NCI-H128 (cell line): ENCODE measurements at regions not wholly inside any gene's neighbourhood (a gene's known extent, or its start where the extent isn't known, plus 50 kb on each side); places are given as distances from the start of the nearest gene placed in this dataset.

Experiments
- DNase-seq: peaks from one replicate; lab custom pipeline; 2025; ENCODE audit not compliant: unreplicated experiment; lab: John Stamatoyannopoulos, UW

- DNase-seq: no peak
Measured at GRCh38 chr4:180925805-180926204, 1317.4 kb upstream of the TENM3 start.

DNA sequence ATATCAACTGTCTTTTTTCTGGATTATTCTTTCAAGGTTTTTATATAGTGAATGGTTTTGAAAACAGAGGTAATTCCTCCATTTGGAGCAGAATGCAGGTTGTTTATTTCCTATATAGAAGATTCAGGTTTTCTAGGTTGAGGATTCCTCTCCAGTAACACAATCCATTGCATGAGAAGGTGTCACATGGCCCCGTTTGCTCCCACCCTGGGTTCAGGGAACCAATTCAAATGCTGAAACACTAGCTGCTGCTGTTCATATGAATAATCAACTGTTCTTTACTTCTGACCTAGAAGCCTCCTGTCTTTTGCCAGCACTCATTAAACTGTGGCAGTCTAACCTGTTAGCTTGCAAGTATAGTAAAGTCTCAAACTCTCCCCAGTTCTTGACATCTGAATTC, 1316.9 kb upstream of the TENM3 start:
- no peak for DNase-seq

GRCh38 chr4:180932370-180933001, 1310.7 kb upstream of the TENM3 start:
- DNase-seq: no peak

- DNase-seq: no peak
Measured at GRCh38 chr4:180937083-180937482, 1306.1 kb upstream of the TENM3 start.

GRCh38 chr4:180940680-180941079, 1302.5 kb upstream of the TENM3 start:
- no peak for DNase-seq

GRCh38 chr4:180942367-180942916, 1300.8 kb upstream of the TENM3 start:
- DNase-seq: no peak

DNA sequence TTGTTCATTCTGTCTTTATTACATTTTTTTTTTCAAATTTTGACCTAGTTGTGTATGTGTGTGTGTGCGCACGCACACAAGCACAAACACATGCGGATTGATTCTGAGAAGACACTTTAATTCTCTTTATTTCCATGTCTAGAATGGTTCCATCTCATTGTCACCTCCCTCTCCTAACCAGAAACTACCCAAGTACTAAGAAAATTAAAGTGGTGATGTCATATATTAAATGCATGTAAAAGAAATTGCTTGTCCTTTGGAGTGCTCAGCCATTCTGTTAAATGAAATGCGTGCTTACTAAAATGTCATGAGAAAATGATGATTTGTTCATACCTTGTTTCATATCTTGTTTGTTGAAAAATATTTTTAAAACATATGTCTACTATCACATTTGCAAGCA, 1297.0 kb upstream of the TENM3 start:
- no peak for DNase-seq

- DNase-seq: no peak
Measured at GRCh38 chr4:180947425-180947824, 1295.8 kb upstream of the TENM3 start.

DNA sequence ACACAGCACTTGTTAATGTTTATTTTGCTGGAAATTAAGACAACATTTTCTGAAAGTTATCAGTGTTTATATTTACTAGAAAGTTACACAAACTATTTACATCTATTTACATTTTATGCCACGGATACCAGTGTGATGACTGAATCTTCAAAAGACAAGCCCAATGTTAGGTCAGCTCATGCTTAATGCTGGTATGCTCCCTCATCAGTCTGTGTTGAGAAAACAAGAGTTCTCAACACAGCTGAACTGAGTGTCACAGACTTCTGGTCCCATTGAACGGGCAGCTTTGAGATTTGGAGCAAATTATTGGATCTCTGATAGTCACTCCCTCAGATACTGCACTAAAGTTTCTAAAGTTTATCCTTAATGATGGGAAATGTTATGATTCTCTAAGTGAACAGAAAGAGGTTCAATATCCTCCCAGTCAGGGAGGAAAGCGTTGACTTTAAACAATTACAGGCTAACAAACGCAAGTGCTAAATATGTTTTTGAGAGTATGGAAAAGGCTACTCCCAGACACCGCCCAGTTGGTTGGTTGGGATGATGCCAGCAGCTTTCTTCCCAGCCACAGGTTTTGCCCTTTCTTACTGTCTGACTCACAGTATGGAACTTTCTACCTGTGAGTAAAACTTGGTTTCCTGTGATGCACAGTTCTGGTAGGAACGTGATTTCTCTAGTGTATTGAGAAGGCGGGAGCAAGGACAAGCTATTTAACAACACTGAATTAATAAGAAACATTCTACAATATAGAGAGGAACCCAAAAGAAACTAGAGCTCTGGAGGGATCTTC, 1293.6 kb upstream of the TENM3 start:
- DNase-seq: no peak

- DNase-seq: no peak
Measured at GRCh38 chr4:180950377-180950776, 1292.8 kb upstream of the TENM3 start.

GRCh38 chr4:180951312-180951711, 1291.9 kb upstream of the TENM3 start:
- DNase-seq: no peak

DNA sequence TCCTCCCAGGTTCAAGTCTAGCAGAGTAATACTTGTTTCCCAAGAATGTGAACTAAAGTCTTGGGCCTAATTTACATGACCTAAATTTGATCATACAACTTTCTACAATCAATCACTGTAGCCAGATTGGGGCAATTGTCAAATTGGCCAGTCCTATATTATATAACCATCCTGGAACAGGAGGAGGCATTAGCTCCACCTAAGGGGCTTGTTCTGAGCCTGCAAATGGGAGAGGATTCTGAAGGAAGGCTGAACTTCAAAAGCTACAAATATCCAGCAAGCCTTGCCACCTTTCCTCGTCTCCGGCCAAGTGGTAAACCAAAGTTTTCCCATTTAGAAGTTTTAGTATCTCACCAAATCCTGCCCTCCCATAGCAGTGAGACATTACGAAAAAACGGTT, 1289.6 kb upstream of the TENM3 start:
- no peak for DNase-seq

- no peak for DNase-seq
Measured at GRCh38 chr4:180960743-180961401, 1282.3 kb upstream of the TENM3 start.

GRCh38 chr4:180962268-180962667, 1280.9 kb upstream of the TENM3 start:
- DNase-seq: no peak

DNA sequence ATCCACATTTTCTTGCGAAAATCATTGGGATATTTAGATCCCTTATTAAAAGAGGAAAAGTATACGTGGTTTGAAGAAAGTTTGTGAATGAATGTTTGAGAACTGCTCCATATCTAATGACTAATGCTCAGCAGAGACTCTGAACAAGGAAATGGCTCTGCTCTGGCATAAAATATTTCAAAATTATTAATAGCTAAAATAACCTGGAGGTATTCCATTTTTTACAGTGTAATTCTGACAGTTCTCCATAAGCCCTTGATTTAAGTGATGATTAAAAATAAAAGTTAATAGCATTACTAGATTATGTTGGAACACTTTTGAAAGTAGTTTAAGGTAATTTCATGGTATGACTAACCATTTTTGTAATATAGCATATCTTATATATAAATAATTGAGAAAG, 1276.9 kb upstream of the TENM3 start:
- DNase-seq: no peak

DNA sequence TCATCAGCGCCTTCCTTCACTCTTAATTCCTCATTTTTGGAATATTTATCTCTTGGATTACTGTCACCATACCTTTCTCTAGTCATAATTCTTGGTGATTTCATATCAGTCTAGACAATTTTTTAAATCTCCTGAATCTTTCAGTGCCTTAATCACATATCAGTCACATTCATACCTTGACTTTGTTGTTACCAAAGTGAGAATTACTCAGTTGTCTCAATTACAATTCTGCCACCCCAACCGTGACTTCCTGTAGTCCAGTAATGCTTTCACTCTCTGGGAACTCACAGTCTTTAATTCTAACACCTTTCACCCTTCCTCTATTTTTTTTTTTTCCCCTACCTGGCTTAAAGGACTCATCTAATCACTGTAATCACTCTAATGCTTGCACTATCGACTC, 1275.3 kb upstream of the TENM3 start:
- no peak for DNase-seq

DNA sequence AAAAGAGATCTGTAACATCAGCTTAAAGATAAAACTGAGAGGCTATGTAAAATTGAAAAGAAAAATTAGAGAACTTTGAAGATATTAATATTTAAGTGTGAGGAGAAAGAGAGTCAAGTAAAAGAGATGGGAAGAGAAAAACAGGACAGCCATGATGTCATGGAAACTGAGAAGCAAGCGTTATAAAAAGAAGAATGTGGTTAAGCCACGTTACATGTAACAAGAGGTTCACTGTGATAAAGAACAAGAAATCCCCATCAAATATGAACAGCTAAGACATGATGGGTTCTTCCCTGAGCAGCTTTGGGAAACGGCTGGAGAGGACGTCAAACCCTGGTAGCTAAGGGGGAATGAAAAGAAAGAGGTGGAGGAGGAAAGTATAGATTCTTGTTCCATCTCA, 1269.3 kb upstream of the TENM3 start:
- DNase-seq: no peak

- no peak for DNase-seq
Measured at GRCh38 chr4:180990931-180991330, 1252.3 kb upstream of the TENM3 start.

- DNase-seq: no peak
Measured at GRCh38 chr4:180993244-180993836, 1249.9 kb upstream of the TENM3 start.

DNA sequence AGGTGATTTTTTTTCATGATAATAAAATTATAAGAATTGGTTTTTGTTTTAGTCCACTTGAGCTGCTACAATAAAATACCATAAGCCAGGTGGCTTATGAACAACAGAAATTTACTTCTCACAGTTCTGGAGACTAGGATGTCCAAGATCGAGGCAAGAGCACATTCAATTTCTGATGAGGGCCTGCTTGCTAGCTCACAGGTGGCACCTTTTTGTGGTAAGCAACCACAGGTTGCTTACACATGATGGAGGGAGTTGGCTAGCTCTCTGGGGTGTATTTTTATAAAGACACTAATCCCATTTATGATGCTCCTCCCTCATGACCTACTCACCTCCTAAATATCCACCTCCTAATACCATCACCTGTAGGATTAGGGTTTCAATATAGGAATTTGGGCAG, 1248.5 kb upstream of the TENM3 start:
- DNase-seq: no peak

DNA sequence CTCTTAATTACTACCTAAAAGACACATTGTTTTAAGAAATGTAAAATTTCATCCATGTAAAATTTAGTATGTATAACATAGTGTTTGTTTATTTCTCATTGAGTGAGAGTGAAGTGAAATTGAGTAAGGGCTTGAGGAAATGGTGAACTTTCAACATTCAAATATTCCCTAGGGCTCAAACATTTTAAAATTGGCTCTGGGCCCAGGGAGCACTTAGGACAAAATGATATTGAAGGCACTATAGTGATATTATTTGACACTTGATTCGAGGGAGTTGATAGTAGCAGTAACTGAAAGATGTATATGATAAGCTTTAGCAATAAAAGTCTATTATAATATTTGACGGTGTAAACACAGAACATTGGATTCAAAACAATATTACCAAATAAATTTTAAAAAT, 1244.0 kb upstream of the TENM3 start:
- peak; percentile 32 for DNase-seq

GRCh38 chr4:181004056-181004455, 1239.1 kb upstream of the TENM3 start:
- DNase-seq: no peak
